ENCODE measurements at regions not wholly inside any gene's neighbourhood (a gene's known extent, or its start where the extent isn't known, plus 50 kb on each side); places are given as distances from the start of the nearest gene placed in this dataset.

DNA sequence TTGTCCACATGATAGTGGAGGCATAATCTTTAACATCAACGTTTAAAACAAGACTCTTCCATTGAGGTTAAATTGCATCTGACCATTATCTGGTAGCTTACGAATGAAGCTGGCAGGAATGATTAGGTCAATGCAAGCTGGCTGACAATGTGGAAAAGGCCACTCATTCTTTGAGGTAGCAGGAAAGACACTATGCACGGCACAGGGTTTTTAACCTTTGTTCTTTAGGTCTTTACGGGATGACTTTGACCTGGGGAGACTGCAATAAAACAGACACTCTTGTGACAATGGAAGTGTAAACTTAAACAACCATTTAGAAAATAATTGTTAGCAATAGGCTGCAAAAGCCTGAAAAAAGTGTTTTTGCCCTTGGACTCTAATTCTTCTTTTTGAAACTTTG, 193.8 kb upstream of the FOXD3 start:
- no peak for DNase-seq
- H3K9me3 ChIP-seq (ENCODE audit: severe bottlenecking): no peaks in the 10 kb centered on the region
- H3K27ac ChIP-seq: no peak overlapping the region
- no peaks in the 10 kb centered on the region for H3K27me3 ChIP-seq (ENCODE audit: insufficient read depth, low read depth, severe bottlenecking)
- no peak overlapping the region for H3K4me3 ChIP-seq (ENCODE audit: low read depth, low read length)
- no peaks in the 10 kb centered on the region for H3K36me3 ChIP-seq
- TF ChIP-seq, protein P1, sequence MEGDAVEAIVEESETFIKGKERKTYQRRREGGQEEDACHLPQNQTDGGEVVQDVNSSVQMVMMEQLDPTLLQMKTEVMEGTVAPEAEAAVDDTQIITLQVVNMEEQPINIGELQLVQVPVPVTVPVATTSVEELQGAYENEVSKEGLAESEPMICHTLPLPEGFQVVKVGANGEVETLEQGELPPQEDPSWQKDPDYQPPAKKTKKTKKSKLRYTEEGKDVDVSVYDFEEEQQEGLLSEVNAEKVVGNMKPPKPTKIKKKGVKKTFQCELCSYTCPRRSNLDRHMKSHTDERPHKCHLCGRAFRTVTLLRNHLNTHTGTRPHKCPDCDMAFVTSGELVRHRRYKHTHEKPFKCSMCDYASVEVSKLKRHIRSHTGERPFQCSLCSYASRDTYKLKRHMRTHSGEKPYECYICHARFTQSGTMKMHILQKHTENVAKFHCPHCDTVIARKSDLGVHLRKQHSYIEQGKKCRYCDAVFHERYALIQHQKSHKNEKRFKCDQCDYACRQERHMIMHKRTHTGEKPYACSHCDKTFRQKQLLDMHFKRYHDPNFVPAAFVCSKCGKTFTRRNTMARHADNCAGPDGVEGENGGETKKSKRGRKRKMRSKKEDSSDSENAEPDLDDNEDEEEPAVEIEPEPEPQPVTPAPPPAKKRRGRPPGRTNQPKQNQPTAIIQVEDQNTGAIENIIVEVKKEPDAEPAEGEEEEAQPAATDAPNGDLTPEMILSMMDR (IDR thresholded peaks at IDR 0.05; ENCODE audit: low read depth, low read length): no peak

DNA sequence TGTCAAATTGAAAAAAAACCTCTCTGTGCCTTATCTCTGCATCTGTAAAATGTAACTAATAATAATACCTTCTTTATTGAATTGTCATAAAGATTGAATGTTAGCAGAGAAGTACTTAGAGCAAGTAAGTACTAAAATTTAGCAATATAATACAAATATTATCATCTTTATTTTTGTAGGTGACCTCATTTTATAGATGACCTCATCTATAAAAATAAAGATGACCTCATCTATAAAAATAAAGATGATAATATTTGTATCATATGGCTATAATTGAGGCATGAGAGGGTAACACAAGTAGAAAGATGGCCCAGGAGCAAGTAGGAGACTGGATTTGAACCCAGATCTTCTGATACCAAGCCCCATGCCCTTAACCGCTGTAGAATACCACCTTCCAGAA, 193.2 kb upstream of the FOXD3 start:
- H3K27me3 ChIP-seq (ENCODE audit: insufficient read depth, low read depth, severe bottlenecking): no peaks in the 10 kb centered on the region
- no peak overlapping the region for H3K27ac ChIP-seq
- H3K36me3 ChIP-seq: no peaks in the 10 kb centered on the region
- no peaks in the 10 kb centered on the region for H3K9me3 ChIP-seq (ENCODE audit: severe bottlenecking)
- DNase-seq: no peak
- H3K4me3 ChIP-seq (ENCODE audit: low read depth, low read length): no peak overlapping the region
- TF ChIP-seq, protein P1 (IDR thresholded peaks at IDR 0.05; ENCODE audit: low read depth, low read length): no peak

DNA sequence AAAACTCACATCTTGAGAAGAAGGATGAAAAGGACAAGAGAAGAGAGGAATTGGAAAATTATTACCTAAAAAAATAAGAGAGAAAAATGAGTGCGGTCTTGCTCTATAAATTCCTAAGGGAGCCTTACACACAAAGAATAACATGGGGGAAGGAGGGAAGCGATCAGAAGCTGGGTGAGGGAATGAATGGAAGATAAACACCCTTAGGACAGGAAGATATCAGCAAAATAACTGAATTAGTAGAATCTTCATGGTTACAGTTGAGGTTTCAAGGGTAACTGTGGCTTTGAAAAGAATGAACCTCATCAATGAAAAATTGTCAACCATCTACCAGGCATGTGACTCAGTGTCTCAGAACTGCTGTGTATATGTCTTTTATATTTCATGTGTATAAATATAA, 192.5 kb upstream of the FOXD3 start:
- Histone ChIP-seq H3K4me3 (ENCODE audit: low read depth, low read length) (no peak overlapping the region), H3K27me3 (ENCODE audit: insufficient read depth, low read depth, severe bottlenecking) (no peaks in the 10 kb centered on the region), H3K27ac (no peak overlapping the region), H3K9me3 (ENCODE audit: severe bottlenecking) (no peaks in the 10 kb centered on the region), H3K36me3 (no peaks in the 10 kb centered on the region)
- TF ChIP-seq, protein P1 (IDR thresholded peaks at IDR 0.05; ENCODE audit: low read depth, low read length): no peak
- DNase-seq: no peak

DNA sequence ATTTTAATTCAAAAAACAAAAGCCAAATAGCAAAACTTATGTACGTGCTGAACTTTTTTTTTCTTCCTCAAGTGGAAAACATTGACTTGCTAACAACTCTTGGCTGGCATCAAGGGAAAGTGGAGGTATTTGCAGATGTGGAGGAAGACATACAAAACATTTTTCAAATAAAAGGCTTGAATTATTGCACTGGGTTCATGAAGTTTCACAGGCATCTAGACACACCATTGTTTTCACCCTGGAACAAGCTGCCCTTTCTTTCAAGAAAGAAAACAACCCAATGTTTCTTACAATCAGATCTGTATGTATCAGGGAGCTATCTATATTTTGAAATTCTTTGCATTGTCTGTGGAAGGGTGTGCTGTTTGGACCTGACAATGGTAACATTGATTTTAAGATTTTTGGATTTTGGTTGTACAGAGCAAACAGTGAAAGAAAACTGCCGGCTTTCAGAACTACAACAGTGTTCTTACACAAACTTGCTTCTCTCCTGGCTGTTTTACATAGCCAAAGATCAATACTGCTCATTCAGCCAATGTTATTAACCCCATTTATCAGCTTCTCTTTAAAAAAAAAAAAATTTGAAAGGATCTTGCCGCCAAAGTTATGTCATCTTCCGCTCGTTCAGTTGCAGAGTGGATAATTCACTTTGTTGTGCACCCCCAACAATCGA, 187.7 kb upstream of the FOXD3 start:
- Histone ChIP-seq H3K27ac (no peak overlapping the region), H3K9me3 (ENCODE audit: severe bottlenecking) (no peaks in the 10 kb centered on the region), H3K36me3 (no peaks in the 10 kb centered on the region), H3K4me3 (ENCODE audit: low read depth, low read length) (no peak overlapping the region), H3K27me3 (ENCODE audit: insufficient read depth, low read depth, severe bottlenecking) (no peaks in the 10 kb centered on the region)
- TF ChIP-seq, protein P1 (IDR thresholded peaks at IDR 0.05; ENCODE audit: low read depth, low read length): no peak
- no peak for DNase-seq

DNA sequence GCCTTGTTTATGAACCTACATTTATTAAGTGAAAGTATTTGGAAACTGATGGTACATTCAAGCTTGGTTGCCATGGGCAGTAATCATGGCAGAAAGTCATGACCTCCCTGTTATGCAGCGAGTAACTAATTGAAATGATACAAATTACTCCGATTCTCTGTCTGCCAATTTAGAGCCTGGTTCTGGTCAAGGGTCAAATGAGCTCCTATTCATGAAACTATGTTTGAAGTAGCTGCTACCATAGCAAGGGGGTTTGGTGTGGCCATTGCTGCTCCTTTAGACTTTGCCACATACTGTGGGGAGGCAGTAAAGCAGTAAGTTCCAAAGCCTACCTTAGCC, 187.2 kb upstream of the FOXD3 start:
- Histone ChIP-seq H3K27ac (no peak overlapping the region), H3K27me3 (ENCODE audit: insufficient read depth, low read depth, severe bottlenecking) (no peaks in the 10 kb centered on the region), H3K4me3 (ENCODE audit: low read depth, low read length) (no peak overlapping the region), H3K9me3 (ENCODE audit: severe bottlenecking) (no peaks in the 10 kb centered on the region), H3K36me3 (no peaks in the 10 kb centered on the region)
- TF ChIP-seq, protein P1 (IDR thresholded peaks at IDR 0.05; ENCODE audit: low read depth, low read length): no peak
- no peak for DNase-seq

DNA sequence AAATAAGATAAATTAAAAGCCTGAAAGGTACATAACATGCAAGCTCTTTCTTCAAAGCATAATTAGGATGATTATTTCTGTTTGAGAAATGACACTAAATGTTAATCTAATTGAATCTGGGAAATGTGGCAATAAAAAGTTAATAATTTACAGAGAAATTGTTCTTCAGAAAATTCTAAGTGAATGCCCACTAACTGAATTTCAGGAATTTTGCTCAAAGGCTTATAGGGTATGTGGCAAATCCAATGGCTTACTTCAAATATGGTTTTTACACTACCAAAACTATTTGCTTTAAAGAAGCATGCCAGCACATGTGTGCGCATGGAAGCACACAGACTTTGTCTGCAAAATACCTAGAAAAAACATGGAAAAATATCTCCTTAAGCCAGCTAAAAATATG, 186.6 kb upstream of the FOXD3 start:
- Histone ChIP-seq H3K4me3 (ENCODE audit: low read depth, low read length) (no peak overlapping the region), H3K27ac (no peak overlapping the region), H3K9me3 (ENCODE audit: severe bottlenecking) (no peaks in the 10 kb centered on the region), H3K27me3 (ENCODE audit: insufficient read depth, low read depth, severe bottlenecking) (no peaks in the 10 kb centered on the region), H3K36me3 (no peaks in the 10 kb centered on the region)
- TF ChIP-seq, protein P1 (IDR thresholded peaks at IDR 0.05; ENCODE audit: low read depth, low read length): no peak
- no peak for DNase-seq
